Frontal cortex (tissue), 3 donors: ENCODE measurements at regions not wholly inside any gene's neighbourhood (a gene's known extent, or its start where the extent isn't known, plus 50 kb on each side); places are given as distances from the start of the nearest gene placed in this dataset.

Experiments
- DNase-seq, 2 donors: peaks; one replicate each; pipeline ENCODE4 v3.0.0; 2012; ENCODE audit warnings: low spot score in 2 of 2
- FAIRE-seq: peaks from 2 replicates; lab custom pipeline; 2012; peaks lifted over from hg19 to GRCh38; lab: Jason Lieb, UNC
- donor health status: control.
- donor health status: control.
- donor health status: control.

DNA sequence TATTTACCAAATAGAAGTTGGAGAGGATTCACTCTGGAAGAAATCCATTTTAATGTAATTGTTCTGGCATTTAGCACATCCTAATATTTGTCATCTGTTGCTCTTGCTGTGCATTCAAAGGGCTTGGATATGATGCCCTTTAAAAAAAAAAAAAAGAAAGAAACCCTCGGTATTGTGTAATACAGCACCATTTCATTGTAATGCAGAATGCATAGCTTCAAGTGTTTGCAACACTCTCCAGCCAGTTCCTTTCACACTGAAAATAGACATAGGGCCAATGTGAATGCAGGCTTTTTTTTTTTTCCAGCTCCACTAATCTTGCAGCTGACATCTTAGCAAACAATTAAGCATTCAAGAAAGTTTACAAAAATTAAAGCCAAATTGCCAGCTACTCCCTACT, 197.4 kb upstream of the POU3F2 start:
- no peak for DNase-seq
- no peak for FAIRE-seq

GRCh38 chr6:98639089-98639635, 195.2 kb upstream of the POU3F2 start:
- no peak for DNase-seq
- no peak for FAIRE-seq

GRCh38 chr6:98640366-98640765, 194.0 kb upstream of the POU3F2 start:
- FAIRE-seq (no peak), DNase-seq (no peak)

GRCh38 chr6:98641949-98642719, 192.2 kb upstream of the POU3F2 start:
- FAIRE-seq, result no peak
- DNase-seq, result no peak

GRCh38 chr6:98644063-98644462, 190.3 kb upstream of the POU3F2 start:
- DNase-seq (no peak), FAIRE-seq (no peak)

- no peak for DNase-seq
- FAIRE-seq, result no peak
These were observed 186.0 kb upstream of the POU3F2 start for GRCh38 chr6:98648211-98648914.

DNA sequence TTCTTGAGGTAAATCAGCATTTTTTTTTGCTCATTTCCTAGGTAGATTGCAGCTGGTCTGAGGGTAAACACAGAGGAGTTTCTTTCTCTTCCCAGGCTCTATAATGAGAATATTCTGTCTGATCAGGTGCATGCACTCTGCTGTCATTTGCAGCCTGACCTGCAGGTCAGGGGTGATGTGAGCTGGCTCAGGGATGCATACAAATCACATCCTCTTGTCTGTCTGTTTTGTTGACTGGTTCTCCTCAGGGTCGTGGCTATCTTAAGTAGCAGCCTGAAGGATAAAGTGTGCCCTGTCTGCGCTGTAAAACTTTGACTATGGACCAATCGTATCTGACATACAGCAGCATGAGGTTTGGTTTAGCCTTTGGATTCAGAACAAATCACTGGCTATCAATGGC, 183.4 kb upstream of the POU3F2 start:
- DNase-seq, result no peak
- FAIRE-seq, result no peak

GRCh38 chr6:98653179-98653578, 181.2 kb upstream of the POU3F2 start:
- DNase-seq (no peak), FAIRE-seq (no peak)

DNA sequence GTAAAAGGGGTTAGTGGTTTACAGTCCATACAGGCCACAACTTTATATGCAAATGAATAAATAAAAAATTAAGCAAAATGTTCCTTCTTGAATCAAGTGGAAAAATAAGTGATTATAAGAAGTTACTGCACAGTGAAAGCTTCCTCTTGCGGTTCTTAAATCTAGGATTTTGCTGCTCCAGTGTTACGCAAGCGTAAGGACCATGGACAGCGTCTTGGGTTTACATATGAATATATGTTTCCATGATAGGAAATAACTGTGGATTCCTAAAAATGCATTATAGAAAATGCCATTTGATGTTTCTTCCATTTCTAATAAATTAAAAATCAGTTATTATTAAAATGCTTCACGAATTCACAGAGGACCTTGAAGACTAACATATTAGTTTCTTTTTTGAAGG, 176.6 kb upstream of the POU3F2 start:
- DNase-seq (no peak), FAIRE-seq (no peak)

GRCh38 chr6:98669371-98669770, 165.0 kb upstream of the POU3F2 start:
- FAIRE-seq, result no peak

DNA sequence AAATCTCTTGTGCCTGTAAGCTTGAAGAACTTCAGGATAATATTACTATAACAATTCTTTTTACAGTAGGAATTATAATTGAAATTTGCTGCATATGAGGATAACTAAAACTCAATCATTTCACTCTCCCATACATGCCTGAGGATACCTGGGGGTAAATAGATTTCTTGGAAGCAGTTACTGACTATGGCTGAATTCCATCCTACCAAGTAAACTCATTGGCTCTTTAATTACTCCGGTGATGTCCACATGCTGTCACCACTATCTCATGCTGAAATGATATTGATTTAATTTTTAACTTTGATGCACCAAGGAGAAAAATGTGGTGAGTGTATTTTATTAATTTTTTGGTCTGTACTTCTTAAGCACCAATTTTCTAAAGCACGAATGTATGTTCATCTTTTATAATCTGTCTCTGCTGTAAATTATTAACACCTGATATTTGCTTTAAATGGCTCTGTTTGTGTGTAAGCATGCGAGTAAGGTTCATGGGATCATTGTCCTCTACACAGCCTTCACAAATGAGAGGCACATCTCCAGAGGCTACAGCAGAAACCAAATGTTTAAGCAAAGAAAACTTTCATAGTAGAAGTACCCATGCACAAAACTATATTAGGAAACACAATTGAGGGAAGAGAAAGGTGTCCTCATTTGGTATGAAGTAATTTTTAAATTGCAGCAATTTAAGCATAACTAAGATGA, 164.2 kb upstream of the POU3F2 start:
- FAIRE-seq, result no peak
- no peak for DNase-seq

More at GRCh38 chr6:98669371-98669770, 165.0 kb upstream of the POU3F2 start:
- DNase-seq, result no peak

GRCh38 chr6:98672681-98673475, 161.5 kb upstream of the POU3F2 start:
- DNase-seq, result no peak
- FAIRE-seq, result no peak

DNA sequence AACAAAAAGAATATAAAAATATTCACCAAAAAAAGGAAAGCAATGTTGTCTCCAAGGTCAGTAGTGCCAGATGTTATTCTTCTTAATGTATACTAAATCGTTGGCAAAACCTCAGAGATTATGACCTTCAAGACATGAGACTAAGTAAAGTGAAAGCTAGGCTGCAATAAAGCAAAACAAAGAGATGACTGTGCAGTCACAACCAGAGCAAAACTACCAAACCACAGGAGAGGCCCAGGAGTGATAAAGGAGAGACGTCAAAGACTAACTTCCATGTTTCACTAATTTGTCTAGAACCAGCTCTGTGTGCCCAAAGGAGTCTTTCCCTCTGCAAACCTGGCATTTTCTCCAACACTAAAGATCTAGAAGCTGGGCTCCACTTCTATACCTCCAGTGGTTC, 155.9 kb upstream of the POU3F2 start:
- FAIRE-seq, result no peak
- DNase-seq, result no peak

DNA sequence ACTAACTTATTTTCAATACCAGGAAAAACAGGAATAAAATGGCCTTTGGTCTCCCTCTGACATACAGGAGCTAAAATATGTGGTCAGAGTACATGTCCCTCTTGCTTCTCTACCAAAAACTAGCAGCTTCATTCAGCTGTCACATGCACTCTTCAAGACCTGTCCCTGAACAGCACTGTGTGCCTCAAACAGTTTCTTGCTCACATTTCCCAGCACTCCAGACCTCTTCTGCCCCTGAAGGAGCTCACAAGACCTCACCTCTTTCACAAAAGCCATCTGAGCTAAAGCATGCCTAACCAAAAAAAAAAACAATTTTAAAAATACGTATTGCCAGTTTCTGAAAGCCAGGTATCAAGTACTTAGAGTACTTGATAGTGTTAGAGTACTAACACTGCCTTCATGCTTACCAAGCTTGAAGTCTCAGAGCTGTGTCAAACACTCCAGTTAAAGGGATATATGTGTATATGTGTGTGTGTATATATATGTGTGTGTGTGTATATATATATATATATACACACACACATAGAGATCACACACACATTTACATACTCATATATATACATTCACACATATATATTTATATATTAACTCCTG, 148.3 kb upstream of the POU3F2 start:
- no peak for FAIRE-seq
- DNase-seq, result no peak

DNA sequence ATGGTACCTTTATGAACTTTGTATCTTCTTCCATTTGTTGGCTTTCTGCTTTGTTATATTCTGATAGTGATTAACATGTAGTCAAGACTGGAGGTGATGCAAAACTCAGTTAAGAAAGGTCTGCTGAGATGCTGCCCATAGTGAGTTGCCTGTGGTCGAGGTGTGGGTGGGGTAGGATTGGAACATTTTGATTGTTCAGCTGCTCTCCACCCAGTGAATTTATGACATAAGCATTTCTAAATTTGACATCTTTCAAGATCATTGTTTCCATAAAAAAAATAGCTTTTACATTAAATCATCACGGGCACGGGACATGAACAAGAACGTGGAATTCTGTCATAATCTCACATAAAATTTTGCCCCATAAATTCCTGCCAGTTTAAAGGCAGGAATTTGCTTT, 146.6 kb upstream of the POU3F2 start:
- FAIRE-seq (no peak), DNase-seq (no peak)

GRCh38 chr6:98695091-98695801, 139.1 kb upstream of the POU3F2 start:
- peak in 1 of 2 donors; percentile 6 for DNase-seq
- no peak for FAIRE-seq

- DNase-seq, result no peak
- FAIRE-seq, result no peak
These were observed 123.0 kb upstream of the POU3F2 start for GRCh38 chr6:98711380-98711779.

DNA sequence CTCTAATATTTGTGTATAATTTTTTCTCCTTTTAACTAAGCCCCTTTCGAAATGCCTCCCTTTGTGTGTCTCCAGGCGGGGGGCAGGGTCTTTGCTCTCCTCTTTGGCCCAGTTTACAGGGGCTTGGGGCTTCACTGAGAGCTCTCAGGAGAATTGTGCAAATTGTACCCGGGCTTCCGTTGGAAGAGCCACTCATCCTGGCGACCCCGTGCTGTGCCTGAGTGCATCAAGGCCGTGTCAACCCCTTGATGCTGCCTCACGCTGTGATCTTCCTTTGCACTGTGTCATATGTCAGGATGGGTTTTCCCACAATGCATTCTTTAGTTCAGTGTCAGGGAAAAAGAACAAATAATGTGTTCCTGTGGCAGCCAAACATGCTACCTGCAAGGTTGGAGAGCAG, 118.0 kb upstream of the POU3F2 start:
- FAIRE-seq, result no peak
- no peak for DNase-seq

DNA sequence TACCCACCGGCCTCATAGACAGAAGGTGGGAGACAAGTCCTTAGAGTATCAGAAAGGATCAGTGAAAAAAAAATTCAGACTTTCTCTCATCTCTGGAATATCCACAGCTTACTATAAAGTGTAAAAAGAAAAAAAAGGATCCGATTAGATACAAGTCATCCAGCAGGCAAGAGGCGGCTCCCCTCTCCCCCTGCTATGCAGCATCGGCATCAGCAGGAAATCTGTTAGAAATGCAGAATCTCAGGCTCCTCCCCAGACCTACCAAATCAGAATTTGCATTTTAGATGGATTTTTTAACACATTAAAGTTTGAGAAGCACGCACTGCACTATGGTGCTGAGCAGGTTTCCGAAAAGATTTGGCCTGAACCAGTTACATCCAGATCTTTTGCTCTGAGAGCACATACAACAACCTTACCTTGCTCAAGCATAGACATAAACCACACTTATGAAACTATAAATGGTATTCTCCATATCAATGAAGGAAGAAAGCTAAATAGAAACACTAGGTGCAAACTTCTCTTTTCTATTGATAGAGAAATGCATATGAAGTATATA, 117.0 kb upstream of the POU3F2 start:
- no peak for FAIRE-seq
- no peak for DNase-seq
